ENCODE measurements at regions not wholly inside any gene's neighbourhood (a gene's known extent, or its start where the extent isn't known, plus 50 kb on each side); places are given as distances from the start of the nearest gene placed in this dataset.

DNA sequence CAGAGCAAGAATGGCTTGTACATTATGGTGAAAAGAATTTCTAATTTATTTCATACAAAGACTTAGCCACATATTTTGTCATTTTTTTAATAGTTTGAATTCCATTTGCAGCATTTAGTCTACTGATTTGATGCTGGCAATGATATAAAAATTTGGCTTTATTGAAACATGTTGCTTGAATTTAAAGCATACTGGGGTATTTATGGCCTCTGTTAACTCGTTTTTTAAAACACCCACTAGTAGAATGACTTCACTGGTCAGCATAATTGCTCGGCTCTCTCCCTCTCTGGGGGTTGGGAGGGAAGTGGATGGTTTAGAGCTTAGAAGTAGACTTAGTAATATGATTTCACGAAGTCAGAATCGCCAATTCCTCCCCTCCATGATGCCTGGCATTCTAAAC, 354.9 kb upstream of the HTR2A start:
- DNase-seq (ENCODE audit: low read depth), result no peak

- peak; percentile 15 for DNase-seq (ENCODE audit: low read depth)
Observed at GRCh38 chr13:47250146-47250545, 353.3 kb upstream of the HTR2A start.

DNA sequence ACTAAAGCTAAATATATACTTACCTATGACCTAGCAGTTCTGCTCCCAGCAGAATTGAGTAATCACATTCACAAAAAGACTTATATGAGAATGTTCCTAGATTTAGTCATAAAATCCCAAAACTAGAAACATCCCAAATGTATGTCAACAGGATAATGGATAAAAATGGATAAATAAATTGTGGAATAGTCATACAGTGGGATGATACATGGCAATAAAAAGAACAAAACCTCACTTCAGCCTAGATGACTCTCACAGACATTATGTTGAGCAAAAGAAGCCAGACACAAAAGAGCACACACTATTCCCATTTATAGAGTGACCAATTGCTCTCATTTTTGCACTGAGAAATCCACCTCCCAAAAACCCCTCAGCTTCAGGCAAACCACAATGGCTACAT, 352.4 kb upstream of the HTR2A start:
- no peak for DNase-seq (ENCODE audit: low read depth)

- DNase-seq (ENCODE audit: low read depth), result no peak
Observed at GRCh38 chr13:47241446-47241845, 344.6 kb upstream of the HTR2A start.

DNA sequence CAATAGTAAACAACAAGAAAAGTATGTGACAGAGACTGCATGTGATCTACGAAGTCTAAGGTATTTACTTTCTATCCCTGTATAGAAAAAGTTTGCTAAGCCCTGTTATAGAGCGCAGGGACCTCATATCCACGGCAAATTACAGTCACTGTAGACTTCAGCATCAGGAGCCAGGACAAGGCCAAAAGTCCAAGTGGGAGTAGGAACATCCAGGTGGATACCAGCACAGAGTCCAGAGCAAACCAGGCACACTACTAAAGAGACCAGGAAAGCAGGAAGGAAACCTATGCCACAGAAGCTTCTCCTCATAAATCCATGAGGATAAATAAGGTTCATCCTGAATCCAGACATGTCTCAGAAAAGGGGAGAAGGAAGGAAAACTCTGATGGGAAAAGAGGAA, 342.2 kb upstream of the HTR2A start:
- no peak for DNase-seq (ENCODE audit: low read depth)

GRCh38 chr13:47237571-47237970, 340.7 kb upstream of the HTR2A start:
- peak; percentile 17 for DNase-seq (ENCODE audit: low read depth)

- no peak for DNase-seq (ENCODE audit: low read depth)
Observed at GRCh38 chr13:47233734-47234133, 336.9 kb upstream of the HTR2A start.

DNA sequence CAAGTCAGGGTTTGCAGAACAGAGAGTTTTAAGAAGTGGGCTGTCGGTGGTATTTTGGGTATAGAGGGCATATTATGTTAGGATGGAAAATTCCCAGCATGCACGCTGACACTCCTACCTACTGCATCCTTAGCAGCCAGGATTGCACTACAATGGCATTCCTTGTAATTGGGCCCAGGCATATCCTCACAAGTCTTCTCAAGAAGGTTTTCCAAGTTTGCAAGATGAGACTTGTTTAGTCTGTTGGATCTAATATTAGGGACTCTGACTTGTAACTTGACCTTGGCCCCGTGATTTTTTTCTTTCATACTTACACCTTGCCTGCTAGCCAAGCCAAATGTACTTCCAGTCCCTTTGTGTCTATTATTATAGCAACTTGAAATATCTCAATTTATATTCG, 335.7 kb upstream of the HTR2A start:
- DNase-seq (ENCODE audit: low read depth), result no peak

- no peak for DNase-seq (ENCODE audit: low read depth)
Observed at GRCh38 chr13:47230155-47230554, 333.3 kb upstream of the HTR2A start.

- peak; percentile 32 for DNase-seq (ENCODE audit: low read depth)
Observed at GRCh38 chr13:47226516-47226915, 329.7 kb upstream of the HTR2A start.

DNA sequence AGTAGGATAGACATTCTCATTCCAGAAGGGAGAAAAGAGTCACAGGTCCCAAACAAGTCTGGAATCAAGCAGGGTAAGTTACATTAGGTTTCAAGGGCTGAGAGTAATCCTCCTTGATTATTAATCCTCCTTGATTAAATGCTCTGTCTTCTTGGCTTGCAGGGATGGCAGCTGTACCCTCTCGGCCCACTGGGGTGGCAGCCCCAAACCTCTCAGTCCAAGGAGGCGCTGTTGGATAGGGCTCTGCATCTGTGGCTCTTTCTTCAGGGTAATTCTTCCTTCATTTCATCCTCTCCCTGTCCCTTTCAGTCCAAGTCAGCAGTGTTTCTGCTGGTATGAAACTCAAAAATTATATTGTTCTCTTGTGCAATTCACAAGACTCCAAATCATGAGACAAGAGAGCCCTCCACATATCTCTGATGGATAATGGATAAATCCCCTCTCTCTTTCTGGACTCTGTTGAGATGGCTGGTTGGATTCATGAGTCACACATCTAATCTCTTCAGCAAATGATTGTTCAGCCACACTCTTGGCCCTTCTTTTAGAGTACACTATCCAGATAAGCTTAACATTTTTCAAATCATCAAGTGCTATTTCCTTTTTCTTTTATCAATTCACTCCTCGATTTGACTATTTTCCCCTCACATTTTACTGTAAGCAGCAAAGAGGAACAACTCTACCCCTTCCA, 323.7 kb upstream of the HTR2A start:
- DNase-seq (ENCODE audit: low read depth), result no peak

GRCh38 chr13:47218611-47219010, 321.8 kb upstream of the HTR2A start:
- no peak for DNase-seq (ENCODE audit: low read depth)

GRCh38 chr13:47216176-47216822, 319.4 kb upstream of the HTR2A start:
- DNase-seq (ENCODE audit: low read depth), result peak; percentile 82

- peak; percentile 98 for DNase-seq (ENCODE audit: low read depth)
Observed at GRCh38 chr13:47215736-47216135, 318.9 kb upstream of the HTR2A start.

- DNase-seq (ENCODE audit: low read depth), result peak; percentile 26
Observed at GRCh38 chr13:47213047-47213446, 316.2 kb upstream of the HTR2A start.

DNA sequence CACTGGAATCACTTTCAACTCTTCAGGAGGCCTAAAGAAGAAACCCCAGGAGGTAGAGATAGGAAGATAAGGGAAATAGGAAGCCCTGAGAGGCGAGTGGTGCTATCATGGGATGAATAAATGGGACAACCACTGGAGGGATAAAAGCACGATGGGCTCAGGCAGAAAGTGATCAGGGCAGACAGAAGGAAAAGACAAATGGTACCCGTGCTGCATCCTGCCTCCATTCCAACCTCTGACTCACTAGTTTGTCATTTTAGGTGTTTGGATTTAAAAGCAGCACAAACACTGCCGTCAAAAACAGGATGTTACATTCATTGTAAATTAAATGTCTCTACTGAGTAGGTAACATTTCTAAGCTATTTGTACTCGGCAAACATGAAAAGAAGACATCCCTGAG, 314.3 kb upstream of the HTR2A start:
- DNase-seq (ENCODE audit: low read depth), result peak; percentile 72

DNA sequence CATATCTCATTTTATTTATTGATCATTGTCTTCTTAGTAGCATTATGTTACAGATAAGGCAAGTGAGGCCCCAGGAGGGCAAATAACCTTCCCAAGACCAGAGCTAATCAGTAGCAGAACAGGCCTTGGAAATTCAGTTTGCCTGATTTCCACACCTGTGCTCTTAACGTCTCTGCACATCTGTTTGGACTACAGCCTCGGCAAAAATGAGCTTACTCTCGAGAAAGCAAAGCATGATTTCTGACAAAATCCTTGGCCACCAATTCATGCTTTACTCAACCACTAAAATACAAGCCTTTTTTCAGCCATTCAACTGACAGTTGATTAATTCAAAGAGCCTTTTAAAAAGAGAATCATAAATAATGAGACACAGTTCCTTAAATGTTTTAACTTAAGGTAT, 309.3 kb upstream of the HTR2A start:
- no peak for DNase-seq (ENCODE audit: low read depth)

GRCh38 chr13:47190696-47191305, 293.9 kb upstream of the HTR2A start:
- no peak for DNase-seq (ENCODE audit: low read depth)

- DNase-seq (ENCODE audit: low read depth), result peak; percentile 59
Observed at GRCh38 chr13:47188802-47189201, 291.9 kb upstream of the HTR2A start.

DNA sequence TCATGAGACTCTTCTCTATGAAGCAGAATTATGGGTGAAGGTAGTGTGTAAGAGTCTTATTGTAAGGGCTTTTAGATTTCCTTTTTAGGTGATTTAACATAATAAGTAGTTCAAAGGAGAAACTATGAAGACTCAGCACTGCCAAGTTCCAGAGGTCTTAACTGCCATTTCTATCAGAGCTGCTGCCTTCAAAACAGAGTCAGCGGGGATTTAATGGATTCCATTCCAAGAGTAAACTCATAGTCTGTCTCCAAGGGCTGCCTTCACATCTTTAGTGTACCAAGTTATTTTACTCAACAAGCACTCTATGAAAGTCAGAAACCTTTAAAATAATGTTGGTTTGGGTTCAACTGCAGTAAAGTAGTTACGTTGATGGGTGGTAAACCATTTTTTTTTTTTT, 289.6 kb upstream of the HTR2A start:
- DNase-seq (ENCODE audit: low read depth), result no peak

DNA sequence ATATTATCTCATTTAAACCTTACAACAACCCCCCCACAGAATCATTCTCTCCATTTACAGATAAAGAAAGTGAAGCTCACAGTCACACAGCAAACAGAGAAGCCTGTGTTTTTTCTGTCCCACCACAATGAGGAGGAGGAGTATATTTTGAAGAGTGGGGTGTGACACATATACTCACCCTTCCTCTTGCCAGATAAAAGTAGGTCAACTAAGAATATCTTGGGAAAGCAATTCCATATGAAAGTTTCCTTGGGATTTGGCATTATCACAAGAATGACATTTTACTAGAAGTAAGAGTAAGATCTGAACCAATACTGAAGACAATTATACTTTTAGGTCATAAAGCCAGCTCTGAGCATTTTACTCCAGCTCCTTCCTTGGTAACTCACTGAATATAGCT, 287.5 kb upstream of the HTR2A start:
- DNase-seq (ENCODE audit: low read depth), result no peak

DNA sequence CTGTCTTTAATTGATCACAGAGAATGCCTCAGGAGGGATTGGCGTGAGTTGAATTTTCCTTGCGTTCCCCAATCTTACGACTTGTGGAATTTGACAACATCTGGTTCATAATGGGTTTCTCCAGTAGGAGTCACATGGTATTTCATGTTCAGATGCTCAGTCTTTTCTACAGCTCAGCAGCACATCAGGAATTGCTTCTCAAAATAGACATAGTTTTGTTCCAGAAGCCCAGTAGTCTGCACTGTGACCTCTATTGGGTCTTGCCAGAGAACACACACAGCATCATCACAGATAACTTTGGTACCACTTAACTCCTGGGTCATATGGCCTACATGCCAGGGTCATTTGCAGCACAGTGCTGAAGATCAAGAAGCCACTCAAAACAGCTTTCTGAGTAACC, 282.5 kb upstream of the HTR2A start:
- no peak for DNase-seq (ENCODE audit: low read depth)

DNA sequence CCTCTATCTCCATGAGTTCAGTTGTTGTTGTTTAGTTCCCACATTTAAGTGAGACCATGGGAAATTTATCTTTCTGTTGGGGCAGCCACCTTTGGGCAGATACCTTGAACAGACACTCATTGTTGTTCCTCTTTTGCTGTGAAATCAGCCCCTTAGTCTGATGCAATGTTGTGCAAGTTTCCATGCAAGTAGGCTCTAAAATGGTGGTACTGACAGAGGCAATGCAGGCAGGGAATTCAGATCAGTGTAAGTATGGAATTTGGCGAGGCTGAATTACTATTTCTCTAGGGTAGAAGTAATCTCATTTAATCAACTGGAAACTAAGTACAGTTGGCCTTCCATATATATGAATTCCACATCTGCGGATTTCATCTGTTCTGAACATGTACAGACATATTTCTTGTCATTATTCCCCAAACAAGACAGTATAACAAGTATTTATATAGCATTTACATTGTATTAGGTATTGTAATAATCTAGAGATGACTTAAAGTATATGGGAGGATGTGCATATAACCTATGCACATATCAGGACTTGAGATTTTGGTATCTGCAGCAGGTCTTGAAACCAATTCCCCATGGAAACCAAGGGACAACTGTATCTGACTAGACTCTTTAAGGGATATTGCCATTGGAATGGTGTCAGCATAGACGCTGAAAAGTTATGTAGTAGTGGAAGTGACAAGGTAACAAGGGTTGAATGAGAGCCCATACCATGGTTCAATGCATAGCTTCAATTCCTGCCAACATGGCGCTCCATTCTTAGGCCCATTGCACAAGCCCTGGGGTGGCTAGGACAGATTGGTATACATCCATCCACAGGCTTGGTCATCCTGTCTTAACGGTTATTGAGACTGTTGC, 281.5 kb upstream of the HTR2A start:
- DNase-seq (ENCODE audit: low read depth), result no peak
